NCI-H146 treated with DMSO at 0.1 percent for 48 hours (cell line): ENCODE measurements at regions not wholly inside any gene's neighbourhood (a gene's known extent, or its start where the extent isn't known, plus 50 kb on each side); places are given as distances from the start of the nearest gene placed in this dataset.
A peak's percentile ranks its signal among the peaks of the same experiment; 100 is the strongest.

Experiments
- DNase-seq: peaks from one replicate; lab custom pipeline; 2025; ENCODE audit not compliant: unreplicated experiment; lab: John Stamatoyannopoulos, UW

DNA sequence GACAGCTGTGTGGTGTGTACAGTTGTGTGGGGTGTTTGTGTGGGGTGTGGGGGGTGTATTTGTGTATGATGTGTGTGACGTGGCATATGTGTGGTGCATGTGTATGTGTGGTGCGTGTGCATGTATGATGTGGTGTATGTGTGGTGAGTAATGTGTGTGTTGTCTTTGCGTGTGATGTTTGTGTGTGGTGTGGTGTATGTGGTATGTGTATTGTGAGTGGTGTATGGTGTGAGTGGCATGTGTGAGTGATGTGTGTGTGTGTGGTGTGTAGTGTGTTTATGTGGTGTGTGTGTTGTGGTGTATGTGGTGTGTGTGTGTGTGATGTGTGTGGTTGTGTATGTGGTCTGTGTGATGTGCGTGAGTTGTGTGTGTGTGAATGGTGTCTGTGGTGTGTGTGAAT is 191.1 kb downstream of the MELK start:
- no peak for DNase-seq

- peak; percentile 81 for DNase-seq
Measured at GRCh38 chr9:36764364-36765076, 191.8 kb downstream of the MELK start.

GRCh38 chr9:36765077-36765390 is 192.3 kb downstream of the MELK start:
- no peak for DNase-seq

DNA sequence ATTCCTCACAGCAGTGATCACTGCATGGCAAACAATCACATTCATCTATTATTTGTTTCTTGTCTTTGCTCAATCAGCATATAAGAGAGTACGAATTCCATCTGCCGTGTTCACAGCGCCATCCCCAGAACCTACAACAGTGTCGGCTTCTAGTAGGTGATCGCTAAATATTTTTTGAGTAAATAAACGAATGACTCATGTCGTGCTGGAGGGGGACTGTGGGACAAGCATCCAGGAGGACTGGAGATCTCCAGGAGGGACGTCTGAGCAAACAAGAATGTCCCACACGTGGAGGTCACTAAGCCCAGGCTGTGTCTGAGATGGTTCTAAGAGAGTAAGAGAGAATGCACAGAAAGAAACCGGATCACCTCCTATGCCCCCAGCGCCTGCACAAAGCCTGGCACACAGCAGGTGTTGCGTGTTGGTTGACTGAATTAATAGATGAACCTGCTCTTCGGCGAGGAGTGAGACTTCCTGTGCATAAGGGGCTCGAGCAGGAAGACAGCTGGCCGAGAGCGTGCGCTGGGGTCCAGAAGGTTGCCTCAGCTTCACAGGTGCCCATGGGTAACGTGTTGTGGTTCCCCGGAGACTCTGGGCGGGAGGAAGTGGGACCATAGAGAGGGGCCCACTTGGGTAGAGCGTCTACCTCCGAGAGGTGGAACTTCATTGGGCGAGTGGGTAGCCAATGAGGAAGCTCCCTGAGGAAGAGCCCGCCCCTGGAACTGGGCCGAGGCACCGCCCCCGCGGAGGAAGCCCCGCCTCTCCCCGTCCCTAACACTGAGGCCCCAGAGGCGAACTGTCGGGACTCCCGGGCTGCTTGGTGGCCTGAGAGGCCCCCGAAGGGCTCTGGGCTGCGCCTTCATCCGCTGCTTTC is 193.0 kb downstream of the MELK start:
- peak; percentile 97 for DNase-seq

DNA sequence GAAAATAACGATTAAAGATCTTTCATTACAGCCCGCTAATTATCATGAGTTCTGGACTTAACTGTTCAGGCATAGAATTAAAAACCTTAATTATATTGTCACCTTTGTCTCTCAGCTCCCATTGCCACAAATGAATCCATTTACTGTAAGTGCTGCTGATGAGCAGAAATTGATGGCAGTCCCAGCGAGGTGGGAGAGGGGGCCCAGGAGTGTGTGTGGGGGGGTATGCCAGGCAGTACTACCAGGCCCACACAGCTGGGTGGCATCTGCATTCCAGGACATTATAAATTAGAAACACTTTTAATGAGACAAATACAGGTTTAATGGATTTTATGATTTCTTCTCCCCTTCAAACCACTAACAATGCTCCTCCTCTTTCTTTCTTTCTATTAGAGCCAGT is 196.0 kb downstream of the MELK start:
- DNase-seq = no peak

GRCh38 chr9:36770025-36770424 is 197.3 kb downstream of the MELK start:
- DNase-seq = no peak

DNA sequence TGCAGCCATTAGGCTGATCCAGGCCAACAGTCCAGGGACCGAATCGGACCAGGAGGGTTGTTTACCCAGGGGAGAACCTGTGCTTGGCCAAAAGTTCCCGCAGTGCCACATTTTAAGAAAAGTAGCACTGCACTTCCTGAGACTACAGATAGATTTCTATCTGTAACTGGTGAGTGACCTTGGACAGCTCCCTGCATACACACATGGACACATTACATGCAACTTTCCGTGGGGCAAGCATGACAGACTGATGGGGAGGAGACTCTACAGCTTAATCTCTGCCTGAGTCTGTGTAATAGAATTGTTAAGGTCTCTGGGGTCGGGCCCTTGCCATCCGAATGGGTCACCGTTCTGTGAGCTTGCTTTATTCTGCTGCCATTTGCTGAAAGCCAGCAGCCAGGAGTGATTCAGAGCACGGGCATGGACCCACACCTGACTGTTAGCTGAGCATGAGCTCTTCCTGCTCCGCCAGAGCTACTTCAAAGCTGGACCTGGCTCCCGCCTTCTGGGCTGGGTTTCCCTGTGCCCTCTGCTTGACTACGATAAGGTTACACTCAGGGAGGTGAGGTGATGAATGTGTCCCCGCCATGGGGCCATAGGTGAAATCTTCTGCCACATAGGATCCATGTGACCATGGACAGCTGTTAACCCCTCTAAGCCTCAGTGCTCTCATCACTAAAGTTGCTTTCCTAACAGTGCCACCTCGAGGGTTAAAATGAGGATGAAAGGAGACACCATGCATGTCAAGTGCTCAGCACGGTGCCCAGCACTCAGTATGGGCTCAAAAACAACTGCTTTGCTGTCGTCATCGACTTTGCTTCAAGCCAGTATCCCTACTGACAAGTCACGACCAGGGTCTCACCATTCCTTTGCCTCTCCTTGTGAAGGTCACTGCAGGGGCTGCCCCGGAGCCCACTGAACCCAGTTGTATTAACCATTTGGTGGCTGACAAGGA is 200.0 kb downstream of the MELK start:
- no peak for DNase-seq

DNA sequence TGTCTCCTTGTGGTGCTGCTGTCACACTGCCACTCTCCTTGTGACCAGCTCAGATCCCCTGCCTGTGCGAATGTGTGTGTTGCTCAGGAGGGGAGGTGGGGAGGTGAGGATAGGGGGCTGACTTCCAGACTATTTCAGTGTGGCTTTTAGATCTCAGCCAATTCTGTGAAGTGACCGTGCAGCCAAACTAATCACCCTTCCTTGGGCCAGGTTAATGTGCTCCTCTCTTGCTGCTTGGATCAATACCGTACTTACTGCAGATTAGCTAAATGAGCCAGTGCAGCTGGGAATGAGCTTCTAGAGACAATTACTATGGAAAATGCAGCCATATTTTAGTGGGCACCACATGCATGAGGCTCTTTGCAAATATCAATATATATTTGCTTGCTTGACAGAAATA is 206.0 kb downstream of the MELK start:
- DNase-seq = no peak

- no peak for DNase-seq
Measured at GRCh38 chr9:36779582-36779981, 206.9 kb downstream of the MELK start.

- DNase-seq = no peak
Measured at GRCh38 chr9:36780186-36780585, 207.5 kb downstream of the MELK start.

GRCh38 chr9:36781533-36781932 is 208.8 kb downstream of the MELK start:
- DNase-seq = no peak
